ENCODE measurements at regions not wholly inside any gene's neighbourhood (a gene's known extent, or its start where the extent isn't known, plus 50 kb on each side); places are given as distances from the start of the nearest gene placed in this dataset.

DNA sequence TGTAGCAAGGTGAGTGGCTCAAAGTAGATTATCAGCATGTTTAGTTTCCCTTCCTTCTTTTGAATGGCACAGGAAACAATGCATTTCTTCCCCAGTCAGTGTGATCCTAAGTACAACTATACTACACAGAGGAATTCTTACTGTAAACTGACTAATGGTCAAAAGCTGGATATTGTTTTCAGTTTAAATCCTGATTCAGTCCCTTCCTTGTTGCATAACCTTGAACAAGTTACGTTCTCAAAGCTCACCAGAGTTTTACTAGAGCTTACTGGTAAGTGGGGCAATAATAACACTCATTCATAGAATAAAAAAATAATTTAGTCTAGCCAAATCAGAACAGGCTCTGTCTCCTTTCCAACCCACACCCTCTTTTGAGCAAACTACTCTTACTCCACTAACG, 180.1 kb downstream of the POSTN start:
- DNase-seq (ENCODE audit: low read depth): no peak
- no peak for TF ChIP-seq CTCF (IDR thresholded peaks at IDR 0.05; ENCODE audit: low read depth, low read length, missing control alignments)
- H3K4me3 ChIP-seq (ENCODE audit: low read depth, low read length): no peak overlapping the region
- in situ Hi-C loops (cut with HindIII; ENCODE audit: low sequenced_read_pairs): no loop called here

- in situ Hi-C loops (cut with HindIII; ENCODE audit: low sequenced_read_pairs): no loop called here
- DNase-seq (ENCODE audit: low read depth): no peak
- no peak overlapping the region for H3K4me3 ChIP-seq (ENCODE audit: low read depth, low read length)
- no peak for TF ChIP-seq CTCF (IDR thresholded peaks at IDR 0.05; ENCODE audit: low read depth, low read length, missing control alignments)
Observed at GRCh38 chr13:37417060-37417441, 181.5 kb downstream of the POSTN start.

DNA sequence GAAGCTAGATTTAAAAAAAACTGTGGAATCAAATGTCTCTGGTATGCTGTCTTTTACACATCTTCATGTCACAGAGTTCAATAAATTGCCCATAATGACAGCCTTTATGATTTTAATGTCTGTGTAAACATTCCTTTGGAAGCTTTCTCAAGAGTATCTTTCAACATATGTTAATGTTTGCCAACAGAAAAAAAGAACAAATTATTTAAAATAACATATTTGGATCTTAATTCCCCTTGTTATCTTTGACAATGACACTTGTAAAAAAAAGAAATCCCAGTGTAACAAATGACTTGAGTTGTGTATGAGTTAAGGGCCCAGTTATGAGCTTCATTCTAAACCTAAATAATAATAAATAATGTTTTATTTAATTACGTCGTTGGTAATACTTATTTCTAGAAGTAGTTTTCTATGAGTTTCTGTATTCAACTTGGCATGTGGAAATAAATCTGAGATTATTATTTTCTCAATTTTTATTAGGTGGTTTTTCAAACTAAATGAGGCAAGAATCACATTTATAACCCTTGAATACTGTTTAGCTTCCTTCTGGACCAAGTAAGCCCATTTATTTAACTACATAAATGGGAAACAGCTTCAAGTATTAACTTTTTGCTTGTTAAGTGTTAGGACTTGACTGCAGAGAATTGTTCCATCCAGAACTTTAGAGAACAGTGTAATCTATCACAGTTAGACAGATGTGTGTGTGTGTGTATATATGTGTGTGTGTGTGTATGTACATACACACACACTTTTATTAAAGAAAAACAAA, 182.1 kb downstream of the POSTN start:
- in situ Hi-C loops (cut with HindIII; ENCODE audit: low sequenced_read_pairs): no loop called here

DNA sequence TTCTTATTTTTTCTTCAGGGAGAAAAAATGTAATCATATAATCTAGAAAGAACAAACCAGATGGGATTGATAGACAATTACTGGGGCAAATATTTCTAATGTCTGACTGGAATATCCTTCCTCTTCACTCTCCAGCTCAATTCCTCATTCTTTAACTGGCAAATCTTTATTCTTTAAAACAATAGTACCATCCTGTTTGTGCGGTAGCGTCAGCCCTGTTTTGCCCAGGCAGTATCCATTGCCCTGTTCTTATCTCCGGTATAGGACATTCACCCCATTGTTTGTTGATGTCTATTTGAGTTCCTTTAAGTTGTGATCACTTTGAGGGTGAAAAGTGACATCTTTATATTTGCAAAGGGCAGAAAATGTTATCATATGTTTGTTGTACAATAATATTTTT, 185.4 kb downstream of the POSTN start:
- no peak for DNase-seq (ENCODE audit: low read depth)
- no peak for TF ChIP-seq CTCF (IDR thresholded peaks at IDR 0.05; ENCODE audit: low read depth, low read length, missing control alignments)
- H3K4me3 ChIP-seq (ENCODE audit: low read depth, low read length): no peak overlapping the region
- in situ Hi-C loops (cut with HindIII; ENCODE audit: low sequenced_read_pairs): no loop called here

More for the DNA sequence above, 182.1 kb downstream of the POSTN start:
- no peak overlapping the region for H3K4me3 ChIP-seq (ENCODE audit: low read depth, low read length)
- no peak for DNase-seq (ENCODE audit: low read depth)
- no peak for TF ChIP-seq CTCF (IDR thresholded peaks at IDR 0.05; ENCODE audit: low read depth, low read length, missing control alignments)

DNA sequence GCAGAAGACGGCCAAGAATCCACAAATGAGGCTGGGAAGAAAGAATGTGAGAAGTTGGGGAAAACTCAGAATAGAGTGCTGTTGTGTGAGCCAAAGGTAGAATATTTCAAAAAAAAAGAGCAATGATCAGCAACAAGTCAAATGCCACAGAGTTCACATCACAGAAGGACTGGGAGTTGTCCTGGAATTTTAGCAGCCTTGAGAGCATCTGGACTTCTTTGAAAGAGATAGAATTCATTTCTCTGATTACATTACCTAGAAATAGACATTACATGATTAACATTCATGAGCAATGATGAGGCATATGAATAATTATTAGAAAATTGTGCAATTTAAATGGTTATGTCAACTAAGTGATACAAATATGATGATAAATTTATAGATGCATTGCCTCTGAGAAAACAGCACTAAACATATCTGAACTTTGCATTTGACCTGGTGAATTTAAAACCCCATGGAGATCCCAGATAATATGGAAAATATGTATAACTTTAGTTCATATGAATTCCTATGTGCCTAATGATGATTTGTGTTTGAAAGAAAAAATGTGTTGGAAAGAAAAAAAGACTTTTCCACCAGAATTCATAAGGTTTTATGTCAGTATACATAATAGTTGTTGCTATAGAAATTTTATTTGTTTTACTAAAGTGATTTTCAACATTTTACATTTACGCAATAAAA, 186.2 kb downstream of the POSTN start:
- in situ Hi-C loops (cut with HindIII; ENCODE audit: low sequenced_read_pairs): no loop called here
- no peak for TF ChIP-seq CTCF (IDR thresholded peaks at IDR 0.05; ENCODE audit: low read depth, low read length, missing control alignments)
- DNase-seq (ENCODE audit: low read depth): no peak
- no peak overlapping the region for H3K4me3 ChIP-seq (ENCODE audit: low read depth, low read length)

DNA sequence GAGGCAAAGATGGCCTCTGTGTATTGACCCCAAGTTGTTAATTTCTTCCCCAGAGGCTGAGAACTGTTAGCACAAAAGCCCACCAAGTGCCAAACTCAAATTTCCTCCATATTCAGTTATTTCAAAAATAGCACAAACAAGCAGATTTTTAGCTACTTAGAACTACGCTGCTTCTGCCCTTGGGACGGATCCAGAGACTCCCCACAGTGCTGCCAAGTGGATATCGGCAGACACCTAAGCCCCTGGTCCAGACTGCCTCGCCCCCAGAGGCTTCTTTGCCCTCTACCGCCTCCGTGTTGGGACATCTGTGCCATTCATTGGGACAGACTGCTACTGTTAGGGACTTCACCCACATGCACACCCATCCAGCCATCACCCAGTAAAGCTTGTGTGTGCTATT, 188.3 kb downstream of the POSTN start:
- in situ Hi-C loops (cut with HindIII; ENCODE audit: low sequenced_read_pairs): no loop called here
- no peak overlapping the region for H3K4me3 ChIP-seq (ENCODE audit: low read depth, low read length)
- DNase-seq (ENCODE audit: low read depth): no peak
- no peak for TF ChIP-seq CTCF (IDR thresholded peaks at IDR 0.05; ENCODE audit: low read depth, low read length, missing control alignments)
